ENCODE measurements at regions not wholly inside any gene's neighbourhood (a gene's known extent, or its start where the extent isn't known, plus 50 kb on each side); places are given as distances from the start of the nearest gene placed in this dataset.

DNA sequence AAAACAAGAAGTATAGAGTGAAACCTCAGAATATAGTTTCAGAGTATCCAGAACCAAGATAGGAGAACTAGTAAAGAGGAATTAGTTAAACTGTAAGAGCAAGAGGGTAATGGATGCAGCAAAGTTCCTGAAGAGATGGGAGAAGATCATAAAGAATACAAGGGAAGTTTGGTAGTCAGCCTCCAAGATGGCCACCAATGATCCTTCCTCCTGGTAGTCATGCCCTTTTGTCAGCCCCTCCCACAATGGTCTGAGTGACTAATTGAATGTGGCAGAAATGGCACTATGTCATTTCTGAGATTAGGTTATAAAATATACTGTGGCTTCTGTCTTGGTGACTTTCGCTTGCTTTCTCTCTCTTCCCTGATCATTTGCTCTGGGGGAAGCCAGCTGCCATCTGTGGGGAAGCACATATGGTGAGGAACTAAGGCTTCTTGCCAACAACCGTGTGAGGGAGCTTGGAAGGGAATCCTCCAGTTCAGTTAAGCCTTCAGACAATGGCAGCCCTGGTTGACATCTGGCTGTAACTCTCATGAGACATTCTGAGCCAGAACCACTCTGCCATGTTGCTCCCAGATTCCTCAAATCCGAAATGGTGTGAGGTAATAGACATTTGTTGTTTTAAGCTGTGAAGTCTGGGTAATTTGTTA lies 55.3 kb upstream of the AMN1 start (continued):
- TF ChIP-seq RNF2 (IDR thresholded peaks at IDR 0.05; ENCODE audit: borderline replicate concordance, low read depth) (no peak), MAZ (IDR thresholded peaks at IDR 0.05; ENCODE audit: borderline replicate concordance, low read depth, low read length) (no peak)
- TF ChIP-seq, protein P1, sequence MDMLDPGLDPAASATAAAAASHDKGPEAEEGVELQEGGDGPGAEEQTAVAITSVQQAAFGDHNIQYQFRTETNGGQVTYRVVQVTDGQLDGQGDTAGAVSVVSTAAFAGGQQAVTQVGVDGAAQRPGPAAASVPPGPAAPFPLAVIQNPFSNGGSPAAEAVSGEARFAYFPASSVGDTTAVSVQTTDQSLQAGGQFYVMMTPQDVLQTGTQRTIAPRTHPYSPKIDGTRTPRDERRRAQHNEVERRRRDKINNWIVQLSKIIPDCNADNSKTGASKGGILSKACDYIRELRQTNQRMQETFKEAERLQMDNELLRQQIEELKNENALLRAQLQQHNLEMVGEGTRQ (IDR thresholded peaks at IDR 0.05) = no peak

DNA sequence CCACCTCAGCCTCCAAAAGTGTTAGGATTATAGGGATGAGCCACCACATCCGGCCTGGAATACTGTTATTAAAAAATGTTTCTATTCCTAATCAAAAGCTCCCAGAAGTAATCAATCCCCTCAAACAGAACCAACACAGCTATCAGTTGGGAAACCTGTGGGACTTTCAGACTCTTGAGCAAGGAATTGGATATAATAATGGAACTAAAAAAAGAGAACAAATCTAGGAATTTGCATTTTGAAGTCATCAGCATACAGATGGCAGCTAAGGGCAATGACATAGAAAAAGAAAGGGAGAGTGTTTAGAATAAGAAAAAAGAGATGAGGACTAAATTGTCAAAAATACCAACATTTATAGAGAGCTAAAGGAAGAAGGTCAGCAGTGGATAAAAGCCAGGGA lies 54.7 kb upstream of the AMN1 start:
- H3K4me2 ChIP-seq = no peak overlapping the region
- no peak for ATAC-seq
- H3K27ac ChIP-seq = no peak overlapping the region
- DNase-seq (ENCODE audit: low read depth in 1 of 2, low spot score in 1 of 2) = no peak
- 78% methylated on average over 1 of the region's 1 CpG for WGBS (ENCODE audit: missing lambda C conversion rate)
- no peaks in the 10 kb centered on the region for H3K9me3 ChIP-seq
- FAIRE-seq = no peak
- ChIA-PET CTCF (interaction anchor here (0.6 to 1.7 kb wide), 2 partner anchors 20 to 130 kb away, joined by 3 read pairs; no protein-coding TSS in a partner anchor), POLR2A (no interaction called here)
- no peak overlapping the region for H3K4me3 ChIP-seq
- H3K4me1 ChIP-seq = peaks cover 2% of the 10 kb centered on the region; the same call in 1 of the 3 replicates
- TF ChIP-seq MAZ (IDR thresholded peaks at IDR 0.05; ENCODE audit: borderline replicate concordance, low read depth, low read length) = no peak
- no peak for TF ChIP-seq RARB (CRISPR knock-in tag; IDR thresholded peaks at IDR 0.05)
- TF ChIP-seq TFCP2L1 (CRISPR knock-in tag; IDR thresholded peaks at IDR 0.05) = no peak
- TF ChIP-seq HOXB13 (CRISPR knock-in tag; IDR thresholded peaks at IDR 0.05; ENCODE audit: low read depth) = no peak
- TF ChIP-seq, protein P2, sequence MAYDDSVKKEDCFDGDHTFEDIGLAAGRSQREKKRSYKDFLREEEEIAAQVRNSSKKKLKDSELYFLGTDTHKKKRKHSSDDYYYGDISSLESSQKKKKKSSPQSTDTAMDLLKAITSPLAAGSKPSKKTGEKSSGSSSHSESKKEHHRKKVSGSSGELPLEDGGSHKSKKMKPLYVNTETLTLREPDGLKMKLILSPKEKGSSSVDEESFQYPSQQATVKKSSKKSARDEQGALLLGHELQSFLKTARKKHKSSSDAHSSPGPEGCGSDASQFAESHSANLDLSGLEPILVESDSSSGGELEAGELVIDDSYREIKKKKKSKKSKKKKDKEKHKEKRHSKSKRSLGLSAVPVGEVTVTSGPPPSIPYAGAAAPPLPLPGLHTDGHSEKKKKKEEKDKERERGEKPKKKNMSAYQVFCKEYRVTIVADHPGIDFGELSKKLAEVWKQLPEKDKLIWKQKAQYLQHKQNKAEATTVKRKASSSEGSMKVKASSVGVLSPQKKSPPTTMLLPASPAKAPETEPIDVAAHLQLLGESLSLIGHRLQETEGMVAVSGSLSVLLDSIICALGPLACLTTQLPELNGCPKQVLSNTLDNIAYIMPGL (CRISPR knock-in tag; IDR thresholded peaks at IDR 0.05; ENCODE audit: borderline replicate concordance) = no peak
- TF ChIP-seq KDM5A (IDR thresholded peaks at IDR 0.05) = no peak
- TF ChIP-seq NR3C1 (IDR thresholded peaks at IDR 0.05) = no peak
- no peak for TF ChIP-seq ZSCAN20 (CRISPR knock-in tag; IDR thresholded peaks at IDR 0.05)
- no peak for TF ChIP-seq FOSB (CRISPR knock-in tag; IDR thresholded peaks at IDR 0.05)
- TF ChIP-seq EHF (CRISPR knock-in tag; IDR thresholded peaks at IDR 0.05) = no peak
- TF ChIP-seq PHF8 (IDR thresholded peaks at IDR 0.05; ENCODE audit: borderline replicate concordance, low read depth) = no peak
- TF ChIP-seq, protein P3, sequence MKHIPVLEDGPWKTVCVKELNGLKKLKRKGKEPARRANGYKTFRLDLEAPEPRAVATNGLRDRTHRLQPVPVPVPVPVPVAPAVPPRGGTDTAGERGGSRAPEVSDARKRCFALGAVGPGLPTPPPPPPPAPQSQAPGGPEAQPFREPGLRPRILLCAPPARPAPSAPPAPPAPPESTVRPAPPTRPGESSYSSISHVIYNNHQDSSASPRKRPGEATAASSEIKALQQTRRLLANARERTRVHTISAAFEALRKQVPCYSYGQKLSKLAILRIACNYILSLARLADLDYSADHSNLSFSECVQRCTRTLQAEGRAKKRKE (CRISPR knock-in tag; IDR thresholded peaks at IDR 0.05; ENCODE audit: low read depth) = no peak
- no peak for TF ChIP-seq SMC3 (IDR thresholded peaks at IDR 0.05)
- TF ChIP-seq, protein P4, sequence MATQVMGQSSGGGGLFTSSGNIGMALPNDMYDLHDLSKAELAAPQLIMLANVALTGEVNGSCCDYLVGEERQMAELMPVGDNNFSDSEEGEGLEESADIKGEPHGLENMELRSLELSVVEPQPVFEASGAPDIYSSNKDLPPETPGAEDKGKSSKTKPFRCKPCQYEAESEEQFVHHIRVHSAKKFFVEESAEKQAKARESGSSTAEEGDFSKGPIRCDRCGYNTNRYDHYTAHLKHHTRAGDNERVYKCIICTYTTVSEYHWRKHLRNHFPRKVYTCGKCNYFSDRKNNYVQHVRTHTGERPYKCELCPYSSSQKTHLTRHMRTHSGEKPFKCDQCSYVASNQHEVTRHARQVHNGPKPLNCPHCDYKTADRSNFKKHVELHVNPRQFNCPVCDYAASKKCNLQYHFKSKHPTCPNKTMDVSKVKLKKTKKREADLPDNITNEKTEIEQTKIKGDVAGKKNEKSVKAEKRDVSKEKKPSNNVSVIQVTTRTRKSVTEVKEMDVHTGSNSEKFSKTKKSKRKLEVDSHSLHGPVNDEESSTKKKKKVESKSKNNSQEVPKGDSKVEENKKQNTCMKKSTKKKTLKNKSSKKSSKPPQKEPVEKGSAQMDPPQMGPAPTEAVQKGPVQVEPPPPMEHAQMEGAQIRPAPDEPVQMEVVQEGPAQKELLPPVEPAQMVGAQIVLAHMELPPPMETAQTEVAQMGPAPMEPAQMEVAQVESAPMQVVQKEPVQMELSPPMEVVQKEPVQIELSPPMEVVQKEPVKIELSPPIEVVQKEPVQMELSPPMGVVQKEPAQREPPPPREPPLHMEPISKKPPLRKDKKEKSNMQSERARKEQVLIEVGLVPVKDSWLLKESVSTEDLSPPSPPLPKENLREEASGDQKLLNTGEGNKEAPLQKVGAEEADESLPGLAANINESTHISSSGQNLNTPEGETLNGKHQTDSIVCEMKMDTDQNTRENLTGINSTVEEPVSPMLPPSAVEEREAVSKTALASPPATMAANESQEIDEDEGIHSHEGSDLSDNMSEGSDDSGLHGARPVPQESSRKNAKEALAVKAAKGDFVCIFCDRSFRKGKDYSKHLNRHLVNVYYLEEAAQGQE (IDR thresholded peaks at IDR 0.05) = no peak
- TF ChIP-seq EP300 (IDR thresholded peaks at IDR 0.05) = no peak
- TF ChIP-seq, protein P5, sequence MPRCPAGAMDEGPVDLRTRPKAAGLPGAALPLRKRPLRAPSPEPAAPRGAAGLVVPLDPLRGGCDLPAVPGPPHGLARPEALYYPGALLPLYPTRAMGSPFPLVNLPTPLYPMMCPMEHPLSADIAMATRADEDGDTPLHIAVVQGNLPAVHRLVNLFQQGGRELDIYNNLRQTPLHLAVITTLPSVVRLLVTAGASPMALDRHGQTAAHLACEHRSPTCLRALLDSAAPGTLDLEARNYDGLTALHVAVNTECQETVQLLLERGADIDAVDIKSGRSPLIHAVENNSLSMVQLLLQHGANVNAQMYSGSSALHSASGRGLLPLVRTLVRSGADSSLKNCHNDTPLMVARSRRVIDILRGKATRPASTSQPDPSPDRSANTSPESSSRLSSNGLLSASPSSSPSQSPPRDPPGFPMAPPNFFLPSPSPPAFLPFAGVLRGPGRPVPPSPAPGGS (IDR thresholded peaks at IDR 0.05) = no peak
- no peak for TF ChIP-seq BHLHE40 (IDR thresholded peaks at IDR 0.05; ENCODE audit: low read depth, low read length)
- no peak for TF ChIP-seq KDM1A (IDR thresholded peaks at IDR 0.05; ENCODE audit: low read depth)
- no peak for TF ChIP-seq POLR2AphosphoS2 (conservative IDR thresholded peaks at IDR 0.05; ENCODE audit: low read length)
- no peak for TF ChIP-seq CEBPB (IDR thresholded peaks at IDR 0.05)
